ENCODE measurements at regions not wholly inside any gene's neighbourhood (a gene's known extent, or its start where the extent isn't known, plus 50 kb on each side); places are given as distances from the start of the nearest gene placed in this dataset.
"Not testable (repeated sequence)": the region's sequence is repeated elsewhere in the genome, so short reads cannot be mapped to it uniquely, and the experiment has no call there.

DNA sequence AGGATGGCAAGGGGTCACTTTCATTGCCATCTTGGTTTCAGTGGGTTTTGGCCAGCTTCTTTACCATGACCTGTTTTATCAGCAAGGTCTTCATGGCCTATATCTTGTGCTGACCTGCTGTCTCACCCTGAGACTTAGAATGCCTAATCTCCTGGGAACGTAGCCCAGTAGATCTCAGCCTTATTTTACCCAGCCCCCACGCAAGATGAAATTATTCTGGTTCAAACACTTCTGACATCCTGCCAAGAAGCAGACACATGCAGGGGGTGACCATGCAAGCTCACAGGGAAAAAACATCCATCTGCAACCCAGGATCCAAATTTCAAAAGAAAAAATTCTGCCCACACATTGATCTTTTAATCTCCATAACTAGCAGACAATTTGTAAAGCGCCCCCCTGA lies 88.4 kb upstream of the EEPD1 start:
- DNase-seq (ENCODE audit: low spot score): no peak

DNA sequence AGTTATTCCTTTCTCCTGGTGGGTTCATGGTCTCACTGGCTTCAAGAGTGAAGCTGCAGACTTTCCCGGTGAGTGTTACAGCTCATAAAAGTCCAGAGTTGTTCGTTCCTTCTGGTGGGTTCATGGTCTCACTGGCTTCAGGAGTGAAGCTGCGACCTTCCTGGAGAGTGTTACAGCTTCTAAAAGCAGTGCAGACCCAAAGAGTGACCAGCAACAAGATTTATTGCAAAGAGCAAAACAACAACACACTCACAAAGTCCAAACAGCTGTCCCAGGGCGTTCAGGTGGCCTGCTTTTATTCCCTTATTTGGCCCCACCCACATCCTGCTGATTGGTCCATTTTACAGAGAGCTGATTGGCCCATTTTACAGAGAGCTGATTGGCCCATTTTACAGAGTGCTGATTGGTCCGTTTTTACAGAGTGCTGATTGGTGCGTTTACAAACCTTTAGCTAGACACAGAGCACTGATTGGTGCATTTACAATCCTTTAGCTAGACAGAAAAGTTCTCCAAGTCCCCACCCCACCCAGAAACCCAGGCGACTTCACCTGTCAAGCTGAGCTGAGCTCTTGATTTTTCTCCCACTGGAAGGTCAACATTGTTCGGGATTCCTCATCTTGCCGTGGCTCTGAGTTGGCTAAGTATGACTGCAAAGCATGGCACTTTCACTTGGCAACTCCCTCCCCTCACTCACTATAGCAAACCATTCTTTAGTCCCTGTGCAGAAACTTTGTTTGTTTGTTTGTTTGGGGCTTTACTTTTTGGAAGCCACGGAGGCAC lies 87.3 kb upstream of the EEPD1 start:
- DNase-seq (ENCODE audit: low spot score); intact Hi-C loops (cut with DNase I); H3K4me1 ChIP-seq (replicated peaks); H3K36me3 ChIP-seq; H3K27me3 ChIP-seq (replicated peaks; ENCODE audit: insufficient read depth); H3K9me3 ChIP-seq; H3K27ac ChIP-seq; H3K4me3 ChIP-seq: not testable (repeated sequence)
- WGBS: 92% methylated on average over 10 of the region's 10 CpGs

More for the DNA sequence above, 88.4 kb upstream of the EEPD1 start:
- no peaks in the 10 kb centered on the region for H3K9me3 ChIP-seq
- no peaks in the 10 kb centered on the region for H3K4me1 ChIP-seq (replicated peaks)
- no peaks in the 10 kb centered on the region for H3K27me3 ChIP-seq (replicated peaks; ENCODE audit: insufficient read depth)
- H3K27ac ChIP-seq: no peak overlapping the region
- no peak overlapping the region for H3K4me3 ChIP-seq
- 97% methylated on average over 3 of the region's 3 CpGs for WGBS
- H3K36me3 ChIP-seq: no peaks in the 10 kb centered on the region
- intact Hi-C loops (cut with DNase I): no loop called here
- TF ChIP-seq POLR2A (IDR thresholded peaks at IDR 0.05) (no peak), CTCF (IDR thresholded peaks at IDR 0.05) (no peak), POLR2AphosphoS5 (IDR thresholded peaks at IDR 0.05) (no peak)

GRCh38 chr7:36066343-36066664 lies 86.8 kb upstream of the EEPD1 start:
- intact Hi-C loops (cut with DNase I): no loop called here
- Histone ChIP-seq H3K27me3 (replicated peaks; ENCODE audit: insufficient read depth) (no peaks in the 10 kb centered on the region), H3K9me3 (no peaks in the 10 kb centered on the region), H3K4me3 (no peak overlapping the region), H3K4me1 (replicated peaks) (no peaks in the 10 kb centered on the region), H3K27ac (no peak overlapping the region), H3K36me3 (no peaks in the 10 kb centered on the region)
- DNase-seq (ENCODE audit: low spot score): no peak
- TF ChIP-seq POLR2AphosphoS5 (IDR thresholded peaks at IDR 0.05): no peak
- no peak for TF ChIP-seq POLR2A (IDR thresholded peaks at IDR 0.05)
- no peak for TF ChIP-seq CTCF (IDR thresholded peaks at IDR 0.05)
- 60% methylated on average over 3 of the region's 3 CpGs for WGBS

DNA sequence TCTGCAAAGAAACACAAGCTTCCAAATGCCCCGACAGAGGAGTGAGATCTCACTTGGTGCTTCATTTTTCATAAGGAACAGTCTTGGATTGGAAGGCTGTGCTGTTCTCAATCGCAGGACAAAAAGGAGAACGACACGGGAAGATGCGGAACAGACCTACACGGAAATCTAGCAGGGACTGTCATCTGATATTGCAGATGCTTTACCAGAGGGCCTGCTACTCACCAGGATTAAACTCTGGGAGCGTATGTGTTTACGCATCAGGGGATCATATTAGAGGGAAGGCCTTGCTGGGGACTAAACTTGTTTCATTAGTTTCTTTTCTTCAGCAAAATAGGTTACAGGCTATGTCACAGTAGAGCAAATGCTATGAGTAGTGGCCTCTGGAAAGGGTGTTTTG lies 82.8 kb upstream of the EEPD1 start:
- intact Hi-C loops (cut with DNase I): no loop called here
- WGBS: 85% methylated on average over 8 of the region's 8 CpGs
- H3K4me1 ChIP-seq (replicated peaks): no peaks in the 10 kb centered on the region
- no peaks in the 10 kb centered on the region for H3K27me3 ChIP-seq (replicated peaks; ENCODE audit: insufficient read depth)
- TF ChIP-seq POLR2AphosphoS5 (IDR thresholded peaks at IDR 0.05) (no peak), POLR2A (IDR thresholded peaks at IDR 0.05) (no peak), CTCF (IDR thresholded peaks at IDR 0.05) (no peak)
- no peak overlapping the region for H3K27ac ChIP-seq
- no peak for DNase-seq (ENCODE audit: low spot score)
- H3K4me3 ChIP-seq: no peak overlapping the region
- no peaks in the 10 kb centered on the region for H3K9me3 ChIP-seq
- H3K36me3 ChIP-seq: no peaks in the 10 kb centered on the region

- Histone ChIP-seq H3K4me3 (no peak overlapping the region), H3K4me1 (replicated peaks) (no peaks in the 10 kb centered on the region), H3K36me3 (no peaks in the 10 kb centered on the region), H3K9me3 (no peaks in the 10 kb centered on the region), H3K27me3 (replicated peaks; ENCODE audit: insufficient read depth) (no peaks in the 10 kb centered on the region), H3K27ac (no peak overlapping the region)
- 100% methylated on average over 1 of the region's 1 CpG for WGBS
- intact Hi-C loops (cut with DNase I): no loop called here
- TF ChIP-seq POLR2AphosphoS5 (IDR thresholded peaks at IDR 0.05): no peak
- no peak for TF ChIP-seq CTCF (IDR thresholded peaks at IDR 0.05)
- no peak for TF ChIP-seq POLR2A (IDR thresholded peaks at IDR 0.05)
- DNase-seq (ENCODE audit: low spot score): no peak
These were observed 81.4 kb upstream of the EEPD1 start for GRCh38 chr7:36071605-36072004.
